Epithelial cell of esophagus (primary cell): ENCODE measurements at regions not wholly inside any gene's neighbourhood (a gene's known extent, or its start where the extent isn't known, plus 50 kb on each side); places are given as distances from the start of the nearest gene placed in this dataset.

ENCODE experiments used
- DNase-seq: peaks from one replicate; pipeline ENCODE4 v3.0.0; 2010; ENCODE audit warnings: low read depth
- H3K4me3 ChIP-seq: 2 replicates; pipeline ENCODE4 v1.5.1; 2011; ENCODE audit warnings: mild to moderate bottlenecking, low read length, control low read depth
- CTCF ChIP-seq: IDR thresholded peaks from 2 replicates; pipeline ENCODE4 v1.5.1; 2011; ENCODE audit warnings: low read depth, mild to moderate bottlenecking, low read length, control low read depth, inconsistent platforms; ENCODE audit not compliant: insufficient read depth; ENCODE audit errors: missing control alignments

- peak overlapping the region; percentile 26 for H3K4me3 ChIP-seq
- TF ChIP-seq CTCF = no peak
- peak; percentile 97 for DNase-seq
Observed at GRCh38 chr6:138031850-138032249, 75.4 kb downstream of the PERP start.

- H3K4me3 ChIP-seq = peak overlapping the region; percentile 3
- no peak for TF ChIP-seq CTCF
- DNase-seq = peak; percentile 95
Observed at GRCh38 chr6:138032571-138032970, 74.6 kb downstream of the PERP start.

- no peak overlapping the region for H3K4me3 ChIP-seq
- no peak for TF ChIP-seq CTCF
- no peak for DNase-seq
Observed at GRCh38 chr6:138034229-138034628, 73.0 kb downstream of the PERP start.

- peak; percentile 100 for DNase-seq
- no peak overlapping the region for H3K4me3 ChIP-seq
- TF ChIP-seq CTCF = no peak
Observed at GRCh38 chr6:138035070-138035469, 72.1 kb downstream of the PERP start.

GRCh38 chr6:138036111-138036510 is 71.1 kb downstream of the PERP start:
- DNase-seq = peak; percentile 99
- no peak overlapping the region for H3K4me3 ChIP-seq
- peak; percentile 35 for TF ChIP-seq CTCF

GRCh38 chr6:138037009-138037504 is 70.2 kb downstream of the PERP start:
- no peak overlapping the region for H3K4me3 ChIP-seq
- no peak for TF ChIP-seq CTCF
- DNase-seq = peak; percentile 90

GRCh38 chr6:138038142-138038870 is 68.9 kb downstream of the PERP start:
- no peak overlapping the region for H3K4me3 ChIP-seq
- no peak for DNase-seq
- TF ChIP-seq CTCF = no peak
